ENCODE measurements at regions not wholly inside any gene's neighbourhood (a gene's known extent, or its start where the extent isn't known, plus 50 kb on each side); places are given as distances from the start of the nearest gene placed in this dataset.
"Not testable (repeated sequence)": the region's sequence is repeated elsewhere in the genome, so short reads cannot be mapped to it uniquely, and the experiment has no call there.

GRCh38 chr13:24998433-24998832 lies 97.5 kb upstream of the PABPC3 start:
- H3K18ac ChIP-seq (ENCODE audit: low read length): no peak overlapping the region
- no peak overlapping the region for H4K8ac ChIP-seq (ENCODE audit: low read depth, low read length)
- no peak overlapping the region for H3K4me3 ChIP-seq (ENCODE audit: low read length)
- H2AK5ac ChIP-seq (ENCODE audit: low read length): no peak overlapping the region
- H3K56ac ChIP-seq (ENCODE audit: low read length): no peak overlapping the region
- H4K5ac ChIP-seq (ENCODE audit: low read length): no peak overlapping the region
- no peak overlapping the region for H3K9ac ChIP-seq (ENCODE audit: low read length)
- no peaks in the 10 kb centered on the region for H3K36me3 ChIP-seq (ENCODE audit: control insufficient read depth, insufficient read depth, low read length)
- H3K23ac ChIP-seq (ENCODE audit: low read length): no peak overlapping the region
- H2BK5ac ChIP-seq (ENCODE audit: low read length): no peak overlapping the region
- H3K4me2 ChIP-seq (ENCODE audit: low read length): no peak overlapping the region
- no peaks in the 10 kb centered on the region for H3K79me2 ChIP-seq (ENCODE audit: control insufficient read depth, insufficient read depth, low read length)
- no peaks in the 10 kb centered on the region for H3K27me3 ChIP-seq (ENCODE audit: insufficient read depth, low read length, poor library complexity)
- no peaks in the 10 kb centered on the region for H3K4me1 ChIP-seq (ENCODE audit: control insufficient read depth, low read depth, low read length)
- no peak overlapping the region for H3K27ac ChIP-seq (ENCODE audit: low read depth, low read length)
- no peak overlapping the region for H3K4ac ChIP-seq (ENCODE audit: low read depth, low read length)
- no peak overlapping the region for H2BK120ac ChIP-seq (ENCODE audit: low read depth, low read length)
- H2BK15ac ChIP-seq (replicated peaks; ENCODE audit: low read depth): no peak overlapping the region
- H3K79me1 ChIP-seq (ENCODE audit: low read length): no peaks in the 10 kb centered on the region
- no peak for DNase-seq
- no CpG with 5 or more reads among the region's 8 CpGs for WGBS (ENCODE audit: extremely low coverage, insufficient coverage, low lambda C conversion rate)

GRCh38 chr13:25001476-25002206 lies 94.3 kb upstream of the PABPC3 start:
- no peak overlapping the region for H3K4ac ChIP-seq (ENCODE audit: low read depth, low read length)
- no peak overlapping the region for H4K5ac ChIP-seq (ENCODE audit: low read length)
- H3K79me2 ChIP-seq (ENCODE audit: control insufficient read depth, insufficient read depth, low read length): no peaks in the 10 kb centered on the region
- DNase-seq: no peak
- H4K8ac ChIP-seq (ENCODE audit: low read depth, low read length): no peak overlapping the region
- no peak overlapping the region for H3K27ac ChIP-seq (ENCODE audit: low read depth, low read length)
- H3K23ac ChIP-seq (ENCODE audit: low read length): no peak overlapping the region
- H3K36me3 ChIP-seq (ENCODE audit: control insufficient read depth, insufficient read depth, low read length): no peaks in the 10 kb centered on the region
- H2BK15ac ChIP-seq (replicated peaks; ENCODE audit: low read depth): no peak overlapping the region
- no peak overlapping the region for H3K18ac ChIP-seq (ENCODE audit: low read length)
- no peak overlapping the region for H2BK5ac ChIP-seq (ENCODE audit: low read length)
- no peak overlapping the region for H2AK5ac ChIP-seq (ENCODE audit: low read length)
- no peak overlapping the region for H3K4me2 ChIP-seq (ENCODE audit: low read length)
- no peaks in the 10 kb centered on the region for H3K4me1 ChIP-seq (ENCODE audit: control insufficient read depth, low read depth, low read length)
- no peak overlapping the region for H3K9ac ChIP-seq (ENCODE audit: low read length)
- H3K56ac ChIP-seq (ENCODE audit: low read length): no peak overlapping the region
- no peaks in the 10 kb centered on the region for H3K79me1 ChIP-seq (ENCODE audit: low read length)
- H2BK120ac ChIP-seq (ENCODE audit: low read depth, low read length): no peak overlapping the region
- H3K27me3 ChIP-seq (ENCODE audit: insufficient read depth, low read length, poor library complexity): no peaks in the 10 kb centered on the region
- H3K4me3 ChIP-seq (ENCODE audit: low read length): no peak overlapping the region
- no CpG with 5 or more reads among the region's 11 CpGs for WGBS (ENCODE audit: extremely low coverage, insufficient coverage, low lambda C conversion rate)

GRCh38 chr13:25002311-25002710 lies 93.6 kb upstream of the PABPC3 start:
- H4K5ac ChIP-seq (ENCODE audit: low read length); H3K4ac ChIP-seq (ENCODE audit: low read depth, low read length); H3K56ac ChIP-seq (ENCODE audit: low read length); H3K27ac ChIP-seq (ENCODE audit: low read depth, low read length); H4K8ac ChIP-seq (ENCODE audit: low read depth, low read length); H3K4me1 ChIP-seq (ENCODE audit: control insufficient read depth, low read depth, low read length); H3K4me2 ChIP-seq (ENCODE audit: low read length); H3K79me2 ChIP-seq (ENCODE audit: control insufficient read depth, insufficient read depth, low read length); H3K4me3 ChIP-seq (ENCODE audit: low read length); H2BK120ac ChIP-seq (ENCODE audit: low read depth, low read length); H2AK5ac ChIP-seq (ENCODE audit: low read length); H3K79me1 ChIP-seq (ENCODE audit: low read length); H3K18ac ChIP-seq (ENCODE audit: low read length); H3K9ac ChIP-seq (ENCODE audit: low read length); H2BK5ac ChIP-seq (ENCODE audit: low read length); H2BK15ac ChIP-seq (replicated peaks; ENCODE audit: low read depth); H3K27me3 ChIP-seq (ENCODE audit: insufficient read depth, low read length, poor library complexity); H3K36me3 ChIP-seq (ENCODE audit: control insufficient read depth, insufficient read depth, low read length); H3K23ac ChIP-seq (ENCODE audit: low read length): not testable (repeated sequence)
- no CpG with 5 or more reads among the region's 14 CpGs for WGBS (ENCODE audit: extremely low coverage, insufficient coverage, low lambda C conversion rate)
- DNase-seq: peak; percentile 51

GRCh38 chr13:25004489-25004888 lies 91.4 kb upstream of the PABPC3 start:
- not testable (repeated sequence) for H3K27me3 ChIP-seq (ENCODE audit: insufficient read depth, low read length, poor library complexity); H4K5ac ChIP-seq (ENCODE audit: low read length); H3K4me3 ChIP-seq (ENCODE audit: low read length); H2BK120ac ChIP-seq (ENCODE audit: low read depth, low read length); H3K79me1 ChIP-seq (ENCODE audit: low read length); H4K8ac ChIP-seq (ENCODE audit: low read depth, low read length); H3K27ac ChIP-seq (ENCODE audit: low read depth, low read length); H3K56ac ChIP-seq (ENCODE audit: low read length); H2BK15ac ChIP-seq (replicated peaks; ENCODE audit: low read depth); H3K4ac ChIP-seq (ENCODE audit: low read depth, low read length); H2BK5ac ChIP-seq (ENCODE audit: low read length); H3K4me1 ChIP-seq (ENCODE audit: control insufficient read depth, low read depth, low read length); H3K18ac ChIP-seq (ENCODE audit: low read length); H3K9ac ChIP-seq (ENCODE audit: low read length); H3K36me3 ChIP-seq (ENCODE audit: control insufficient read depth, insufficient read depth, low read length); DNase-seq; H2AK5ac ChIP-seq (ENCODE audit: low read length); H3K4me2 ChIP-seq (ENCODE audit: low read length); H3K23ac ChIP-seq (ENCODE audit: low read length); H3K79me2 ChIP-seq (ENCODE audit: control insufficient read depth, insufficient read depth, low read length)
- no CpG with 5 or more reads among the region's 10 CpGs for WGBS (ENCODE audit: extremely low coverage, insufficient coverage, low lambda C conversion rate)

- H4K8ac ChIP-seq (ENCODE audit: low read depth, low read length); H3K9ac ChIP-seq (ENCODE audit: low read length); H3K27ac ChIP-seq (ENCODE audit: low read depth, low read length); H3K36me3 ChIP-seq (ENCODE audit: control insufficient read depth, insufficient read depth, low read length); H4K5ac ChIP-seq (ENCODE audit: low read length); H2BK5ac ChIP-seq (ENCODE audit: low read length); H2AK5ac ChIP-seq (ENCODE audit: low read length); H3K4me2 ChIP-seq (ENCODE audit: low read length); H3K4me1 ChIP-seq (ENCODE audit: control insufficient read depth, low read depth, low read length); H3K4me3 ChIP-seq (ENCODE audit: low read length); DNase-seq; H3K23ac ChIP-seq (ENCODE audit: low read length); H3K18ac ChIP-seq (ENCODE audit: low read length); H2BK120ac ChIP-seq (ENCODE audit: low read depth, low read length); H3K4ac ChIP-seq (ENCODE audit: low read depth, low read length); H3K79me1 ChIP-seq (ENCODE audit: low read length); H2BK15ac ChIP-seq (replicated peaks; ENCODE audit: low read depth); H3K56ac ChIP-seq (ENCODE audit: low read length); H3K27me3 ChIP-seq (ENCODE audit: insufficient read depth, low read length, poor library complexity); H3K79me2 ChIP-seq (ENCODE audit: control insufficient read depth, insufficient read depth, low read length): not testable (repeated sequence)
- no CpG with 5 or more reads among the region's 5 CpGs for WGBS (ENCODE audit: extremely low coverage, insufficient coverage, low lambda C conversion rate)
Measured at GRCh38 chr13:25005050-25005497, 90.9 kb upstream of the PABPC3 start.

- H3K4me2 ChIP-seq (ENCODE audit: low read length); H3K27me3 ChIP-seq (ENCODE audit: insufficient read depth, low read length, poor library complexity); H2BK120ac ChIP-seq (ENCODE audit: low read depth, low read length); H2BK15ac ChIP-seq (replicated peaks; ENCODE audit: low read depth); H3K23ac ChIP-seq (ENCODE audit: low read length); H2AK5ac ChIP-seq (ENCODE audit: low read length); H4K8ac ChIP-seq (ENCODE audit: low read depth, low read length); H3K9ac ChIP-seq (ENCODE audit: low read length); H4K5ac ChIP-seq (ENCODE audit: low read length); H3K4me1 ChIP-seq (ENCODE audit: control insufficient read depth, low read depth, low read length); H3K56ac ChIP-seq (ENCODE audit: low read length); H3K79me1 ChIP-seq (ENCODE audit: low read length); H3K27ac ChIP-seq (ENCODE audit: low read depth, low read length); H2BK5ac ChIP-seq (ENCODE audit: low read length); H3K18ac ChIP-seq (ENCODE audit: low read length); H3K79me2 ChIP-seq (ENCODE audit: control insufficient read depth, insufficient read depth, low read length); H3K4ac ChIP-seq (ENCODE audit: low read depth, low read length); DNase-seq; H3K36me3 ChIP-seq (ENCODE audit: control insufficient read depth, insufficient read depth, low read length); H3K4me3 ChIP-seq (ENCODE audit: low read length): not testable (repeated sequence)
- no CpG with 5 or more reads among the region's 3 CpGs for WGBS (ENCODE audit: extremely low coverage, insufficient coverage, low lambda C conversion rate)
Measured at GRCh38 chr13:25007389-25007788, 88.5 kb upstream of the PABPC3 start.
